Smooth muscle cell (in vitro differentiated cells): ENCODE measurements at regions not wholly inside any gene's neighbourhood (a gene's known extent, or its start where the extent isn't known, plus 50 kb on each side); places are given as distances from the start of the nearest gene placed in this dataset.

ENCODE experiments used
- DNase-seq: peaks from one replicate; lab custom pipeline; 2025; ENCODE audit not compliant: unreplicated experiment; lab: John Stamatoyannopoulos, UW
- H2AFZ ChIP-seq: fragments of 200-600 bp; sonication (generic); 2 replicates; pipeline ENCODE4 v1.6.0; 2016; ENCODE audit warnings: antibody characterized with exemption, low read depth, mild to moderate bottlenecking
- H3F3A ChIP-seq: fragments of 200-600 bp; sonication (generic); 2 replicates; pipeline ENCODE4 v1.6.0; 2017; ENCODE audit warnings: antibody characterized with exemption, low read depth
- H3K27ac ChIP-seq: fragments of 200-600 bp; sonication (generic); 2 replicates; pipeline ENCODE4 v1.5.1; 2016; ENCODE audit warnings: low read depth, mild to moderate bottlenecking
- H3K27me3 ChIP-seq: fragments of 200-600 bp; sonication (generic); 2 replicates; pipeline ENCODE4 v1.6.1; 2016; ENCODE audit warnings: low read depth, mild to moderate bottlenecking
- H3K36me3 ChIP-seq: fragments of 200-600 bp; sonication (generic); 2 replicates; pipeline ENCODE4 v1.5.1; 2016; ENCODE audit warnings: low read depth
- H3K4me1 ChIP-seq: fragments of 200-600 bp; sonication (generic); 2 replicates; pipeline ENCODE4 v1.5.1; 2016; ENCODE audit warnings: low read depth
- H3K4me2 ChIP-seq: fragments of 200-600 bp; sonication (generic); 2 replicates; pipeline ENCODE4 v1.6.0; 2016; ENCODE audit warnings: mild to moderate bottlenecking
- H3K4me3 ChIP-seq: fragments of 200-600 bp; sonication (generic); 2 replicates; pipeline ENCODE4 v1.5.1; 2016; ENCODE audit warnings: mild to moderate bottlenecking
- H3K79me2 ChIP-seq: fragments of 200-600 bp; sonication (generic); 2 replicates; pipeline ENCODE4 v1.6.0; 2016; ENCODE audit warnings: low read depth, mild to moderate bottlenecking
- H3K9ac ChIP-seq: fragments of 200-600 bp; sonication (generic); 2 replicates; pipeline ENCODE4 v1.6.0; 2016; ENCODE audit warnings: low read depth
- H3K9me3 ChIP-seq: fragments of 200-600 bp; sonication (generic); replicated peaks from 2 replicates; pipeline ENCODE4 v1.5.1; 2016; ENCODE audit warnings: low read depth
- H4K20me1 ChIP-seq: fragments of 200-600 bp; sonication (generic); 2 replicates; pipeline ENCODE4 v1.6.0; 2016; ENCODE audit warnings: low read depth
- CTCF ChIP-seq: fragments of 200-600 bp; sonication (generic); IDR thresholded peaks from 2 replicates; pipeline ENCODE4 v1.5.1; 2017; ENCODE audit warnings: borderline replicate concordance, mild to moderate bottlenecking, antibody characterized with exemption; ENCODE audit not compliant: insufficient read depth, poor library complexity, severe bottlenecking
- WGBS: methylation state at CpG from one replicate; pipeline ENCODE4 v1.1.7; 2016; ENCODE audit warnings: low lambda C conversion rate; 5-methylcytosine and 5-hydroxymethylcytosine counted together

DNA sequence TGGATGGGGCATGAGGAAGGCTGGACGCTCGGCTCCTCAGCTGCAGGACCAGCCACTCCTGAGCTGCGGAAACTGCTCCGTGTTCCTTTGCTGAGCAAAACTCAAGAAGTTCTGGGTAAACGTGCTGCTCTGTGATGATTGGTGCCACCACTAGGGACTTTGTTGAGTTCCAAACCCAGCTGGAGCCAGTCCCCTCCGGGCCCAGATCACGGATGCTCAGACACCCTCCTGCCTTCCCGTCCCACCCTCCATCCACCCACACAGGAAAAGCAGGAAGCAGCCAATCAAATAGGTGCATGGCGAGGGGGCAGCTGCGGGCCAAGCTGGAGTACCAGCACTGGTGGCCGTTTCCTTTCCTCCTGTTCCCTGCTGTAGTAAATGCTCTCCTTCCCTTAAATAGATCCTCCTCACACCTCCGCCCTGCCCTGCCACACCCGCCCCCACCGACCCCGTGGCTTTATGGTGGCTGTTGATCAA lies 68.0 kb downstream of the ADRA2C start:
- no peak overlapping the region for H3K4me2 ChIP-seq
- no peak overlapping the region for H3K9ac ChIP-seq
- no peaks in the 10 kb centered on the region for H3F3A ChIP-seq
- H2AFZ ChIP-seq = no peak overlapping the region
- H3K9me3 ChIP-seq = no peaks in the 10 kb centered on the region
- H4K20me1 ChIP-seq = no peaks in the 10 kb centered on the region
- H3K79me2 ChIP-seq = no peaks in the 10 kb centered on the region
- peaks cover 16% of the 10 kb centered on the region for H3K4me1 ChIP-seq
- H3K36me3 ChIP-seq = no peaks in the 10 kb centered on the region
- H3K4me3 ChIP-seq = no peak overlapping the region
- DNase-seq = no peak
- H3K27me3 ChIP-seq = peaks cover 7% of the 10 kb centered on the region
- WGBS = 67% methylated on average over 15 of the region's 15 CpGs
- no peak overlapping the region for H3K27ac ChIP-seq
- TF ChIP-seq CTCF = no peak

- WGBS = 72% methylated on average over 18 of the region's 18 CpGs
Observed at GRCh38 chr4:3834663-3835521, 68.7 kb downstream of the ADRA2C start.

GRCh38 chr4:3835527-3836405 lies 69.6 kb downstream of the ADRA2C start:
- Histone ChIP-seq H2AFZ (no peak overlapping the region), H3K9me3 (no peaks in the 10 kb centered on the region), H3K9ac (no peak overlapping the region), H4K20me1 (no peaks in the 10 kb centered on the region), H3K27ac (no peak overlapping the region), H3K4me3 (no peak overlapping the region), H3K36me3 (no peaks in the 10 kb centered on the region), H3K79me2 (no peaks in the 10 kb centered on the region), H3K4me1 (peaks cover 6% of the 10 kb centered on the region), H3K4me2 (no peak overlapping the region), H3F3A (no peaks in the 10 kb centered on the region), H3K27me3 (peaks cover 7% of the 10 kb centered on the region)
- 47% methylated on average over 22 of the region's 22 CpGs for WGBS
- TF ChIP-seq CTCF = no peak
- no peak for DNase-seq

More at GRCh38 chr4:3834663-3835521, 68.7 kb downstream of the ADRA2C start:
- Histone ChIP-seq H2AFZ (no peak overlapping the region), H3K27ac (no peak overlapping the region), H3K27me3 (peaks cover 7% of the 10 kb centered on the region), H3K4me1 (peaks cover 12% of the 10 kb centered on the region), H3K36me3 (no peaks in the 10 kb centered on the region), H3F3A (no peaks in the 10 kb centered on the region), H3K4me3 (no peak overlapping the region), H3K79me2 (no peaks in the 10 kb centered on the region), H3K9ac (no peak overlapping the region), H3K4me2 (no peak overlapping the region), H4K20me1 (no peaks in the 10 kb centered on the region), H3K9me3 (no peaks in the 10 kb centered on the region)
- TF ChIP-seq CTCF = no peak
- DNase-seq = no peak
